PC-9 (cell line): ENCODE measurements at regions not wholly inside any gene's neighbourhood (a gene's known extent, or its start where the extent isn't known, plus 50 kb on each side); places are given as distances from the start of the nearest gene placed in this dataset.
"Not testable (repeated sequence)": the region's sequence is repeated elsewhere in the genome, so short reads cannot be mapped to it uniquely, and the experiment has no call there.

ENCODE experiments used
- BruUV-seq: library from RNA; stranded (reverse); fragments of 400-500 nt; replicated peaks from 2 replicates; lab custom pipeline; 2021; lab: Mats Ljungman, UMichigan
- CTCF ChIA-PET: fragments of 300-600 bp; sonication (Branson Sonifier 250); formaldehyde crosslinking; loops from one replicate; lab custom pipeline; 2022; ENCODE audit warnings: antibody characterized with exemption; lab: Charles Lee
- POLR2A ChIA-PET: fragments of 300-600 bp; sonication (Branson Sonifier 250); formaldehyde crosslinking; loops from one replicate; lab custom pipeline; 2022; ENCODE audit warnings: antibody characterized with exemption; ENCODE audit not compliant: unreplicated experiment; lab: Charles Lee
- DNase-seq, 2 experiments: peaks; one replicate each; pipeline versions ENCODE4 v3.0.0 to v3.0.0-alpha.2; 2015 to 2022; ENCODE audit warnings: mixed read lengths in 1 of 2
- H2AFZ ChIP-seq: fragments of 200-600 bp; sonication (generic); 2 replicates; pipeline ENCODE4 v1.8.1; 2017; ENCODE audit warnings: antibody characterized with exemption
- H3F3A ChIP-seq: fragments of 200-600 bp; sonication (generic); 2 replicates; pipeline ENCODE4 v1.8.1; 2017; ENCODE audit warnings: antibody characterized with exemption, mild to moderate bottlenecking, low read depth; ENCODE audit not compliant: insufficient read depth
- H3K27ac ChIP-seq: fragments of 200-600 bp; sonication (generic); 2 replicates; pipeline ENCODE4 v1.6.1; 2016; ENCODE audit warnings: mixed run types
- H3K27me3 ChIP-seq: fragments of 200-600 bp; sonication (generic); 2 replicates; pipeline ENCODE4 v1.6.1; 2016; ENCODE audit warnings: low read depth, mixed run types; ENCODE audit not compliant: insufficient read depth
- H3K36me3 ChIP-seq: fragments of 200-600 bp; sonication (generic); 2 replicates; pipeline ENCODE4 v1.6.1; 2016; ENCODE audit warnings: low read depth, mixed run types
- H3K4me1 ChIP-seq: fragments of 200-600 bp; sonication (generic); replicated peaks from 2 replicates; pipeline ENCODE4 v1.6.1; 2016; ENCODE audit warnings: mixed run types; ENCODE audit not compliant: insufficient read depth
- H3K4me2 ChIP-seq: fragments of 200-600 bp; sonication (generic); 2 replicates; pipeline ENCODE4 v1.6.1; 2017; ENCODE audit warnings: mixed run types
- H3K4me3 ChIP-seq: fragments of 200-600 bp; sonication (generic); 2 replicates; pipeline ENCODE4 v1.6.1; 2016; ENCODE audit warnings: mixed run types
- H3K79me2 ChIP-seq: fragments of 200-600 bp; sonication (generic); 2 replicates; pipeline ENCODE4 v1.6.1; 2017; ENCODE audit warnings: low read depth, mixed run types
- H3K9me2 ChIP-seq: fragments of 200-600 bp; sonication (generic); 2 replicates; pipeline ENCODE4 v1.8.1; 2017; ENCODE audit warnings: mild to moderate bottlenecking; ENCODE audit not compliant: insufficient read depth
- H3K9me3 ChIP-seq: fragments of 200-600 bp; sonication (generic); 2 replicates; pipeline ENCODE4 v1.8.1; 2016; ENCODE audit warnings: low read depth; ENCODE audit not compliant: insufficient read depth
- H4K20me1 ChIP-seq: fragments of 200-600 bp; sonication (generic); 2 replicates; pipeline ENCODE4 v1.8.1; 2017; ENCODE audit not compliant: insufficient read depth
- EZH2 ChIP-seq: fragments of 200-600 bp; sonication (generic); IDR thresholded peaks from 2 replicates; pipeline ENCODE4 v1.8.0; 2017; ENCODE audit warnings: antibody characterized with exemption, low read depth
- intact Hi-C: fragments of 100-400 bp; cut with micrococcal nuclease; formaldehyde crosslinking; loops from one replicate; pipeline ENCODE4 v1.10.0; 2022; ENCODE audit not compliant: unreplicated experiment
- TF ChIP-seq, protein P1 (sequence below): fragments of 200-600 bp; sonication (generic); conservative IDR thresholded peaks from 2 replicates; pipeline ENCODE4 v1.6.1; 2017; ENCODE audit warnings: mixed run types, antibody characterized with exemption, mild to moderate bottlenecking, moderate library complexity

DNA sequence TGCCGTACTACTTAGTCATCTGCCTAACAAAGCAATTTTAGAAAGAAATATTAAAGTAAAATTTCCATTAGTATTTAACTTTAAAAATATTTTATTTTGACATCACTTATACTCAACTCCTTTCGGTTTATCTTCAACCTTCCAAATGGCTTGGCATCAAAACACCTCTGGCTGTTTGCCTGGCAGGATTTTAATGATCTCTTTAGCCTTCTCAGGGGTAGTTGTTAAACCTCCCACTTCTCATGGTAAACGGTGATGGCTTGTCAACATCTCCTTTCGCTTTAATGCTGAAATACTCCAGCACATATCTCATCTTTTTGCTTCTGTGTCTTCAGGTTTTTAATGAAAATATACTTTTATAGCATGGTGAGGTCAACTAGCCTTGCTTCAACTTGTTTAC, 747.1 kb downstream of the CETN3 start:
- no peak for DNase-seq
- Histone ChIP-seq H3K79me2 (no peaks in the 10 kb centered on the region), H3K27ac (no peak overlapping the region), H3K4me3 (no peak overlapping the region), H3K27me3 (no peaks in the 10 kb centered on the region), H3K9me2 (no peaks in the 10 kb centered on the region), H3K36me3 (no peaks in the 10 kb centered on the region), H3K4me1 (no peaks in the 10 kb centered on the region), H4K20me1 (no peaks in the 10 kb centered on the region), H3F3A (no peaks in the 10 kb centered on the region), H2AFZ (no peak overlapping the region), H3K4me2 (no peak overlapping the region), H3K9me3 (no peaks in the 10 kb centered on the region)
- POLR2A ChIA-PET: no interaction called here
- TF ChIP-seq, protein P1, sequence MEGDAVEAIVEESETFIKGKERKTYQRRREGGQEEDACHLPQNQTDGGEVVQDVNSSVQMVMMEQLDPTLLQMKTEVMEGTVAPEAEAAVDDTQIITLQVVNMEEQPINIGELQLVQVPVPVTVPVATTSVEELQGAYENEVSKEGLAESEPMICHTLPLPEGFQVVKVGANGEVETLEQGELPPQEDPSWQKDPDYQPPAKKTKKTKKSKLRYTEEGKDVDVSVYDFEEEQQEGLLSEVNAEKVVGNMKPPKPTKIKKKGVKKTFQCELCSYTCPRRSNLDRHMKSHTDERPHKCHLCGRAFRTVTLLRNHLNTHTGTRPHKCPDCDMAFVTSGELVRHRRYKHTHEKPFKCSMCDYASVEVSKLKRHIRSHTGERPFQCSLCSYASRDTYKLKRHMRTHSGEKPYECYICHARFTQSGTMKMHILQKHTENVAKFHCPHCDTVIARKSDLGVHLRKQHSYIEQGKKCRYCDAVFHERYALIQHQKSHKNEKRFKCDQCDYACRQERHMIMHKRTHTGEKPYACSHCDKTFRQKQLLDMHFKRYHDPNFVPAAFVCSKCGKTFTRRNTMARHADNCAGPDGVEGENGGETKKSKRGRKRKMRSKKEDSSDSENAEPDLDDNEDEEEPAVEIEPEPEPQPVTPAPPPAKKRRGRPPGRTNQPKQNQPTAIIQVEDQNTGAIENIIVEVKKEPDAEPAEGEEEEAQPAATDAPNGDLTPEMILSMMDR: no peak
- no peak for TF ChIP-seq EZH2
- intact Hi-C loops: no loop called here
- BruUV-seq: no TSS peak
- CTCF ChIA-PET: no interaction called here

DNA sequence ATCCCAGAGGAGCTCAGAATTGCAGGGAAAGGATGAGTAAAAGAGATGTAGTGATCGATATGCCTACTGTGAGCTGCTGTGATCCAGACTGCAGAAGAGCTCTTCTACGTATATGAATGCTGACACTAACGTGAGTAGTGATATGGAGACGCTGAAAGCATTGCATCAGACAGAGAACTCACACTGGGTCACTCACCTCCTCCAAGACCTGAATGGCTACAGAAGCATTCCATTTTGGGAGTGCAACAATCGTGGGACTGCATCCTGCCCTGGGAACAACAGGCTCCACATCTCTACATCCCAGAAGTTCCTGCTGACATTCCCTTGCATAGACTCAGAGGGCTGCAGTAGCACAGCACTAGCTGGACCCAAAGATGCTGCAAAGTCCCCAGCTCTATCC, 755.9 kb upstream of the MEF2C start:
- Histone ChIP-seq H3K4me3 (no peak overlapping the region), H3K9me3 (no peaks in the 10 kb centered on the region), H3K9me2 (no peaks in the 10 kb centered on the region), H4K20me1 (no peaks in the 10 kb centered on the region), H3F3A (no peaks in the 10 kb centered on the region), H2AFZ (no peak overlapping the region), H3K36me3 (no peaks in the 10 kb centered on the region), H3K4me2 (no peak overlapping the region), H3K27ac (no peak overlapping the region), H3K4me1 (no peaks in the 10 kb centered on the region), H3K27me3 (no peaks in the 10 kb centered on the region), H3K79me2 (no peaks in the 10 kb centered on the region)
- POLR2A ChIA-PET: no interaction called here
- no peak for TF ChIP-seq EZH2
- TF ChIP-seq, protein P1: no peak
- intact Hi-C loops: no loop called here
- CTCF ChIA-PET: no interaction called here
- no TSS peak for BruUV-seq
- no peak for DNase-seq

DNA sequence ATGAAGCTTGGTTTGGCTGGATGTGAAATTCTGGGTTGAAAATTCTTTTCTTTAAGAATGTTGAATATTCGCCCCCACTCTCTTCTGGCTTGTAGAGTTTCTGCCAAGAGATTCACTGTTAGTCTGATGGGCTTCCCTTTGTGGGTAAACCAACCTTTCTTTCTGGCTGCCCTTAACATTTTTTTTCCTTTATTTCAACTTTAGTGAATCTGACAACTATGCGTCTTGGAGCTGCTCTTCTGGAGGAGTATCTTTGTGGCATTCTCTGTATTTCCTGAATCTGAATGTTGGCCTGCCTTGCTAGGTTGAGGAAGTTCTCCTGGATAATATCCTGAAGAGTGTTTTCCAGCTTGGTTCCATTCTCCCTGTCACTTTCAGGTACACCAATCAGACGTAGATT, 751.2 kb upstream of the MEF2C start:
- H3K79me2 ChIP-seq, H3K36me3 ChIP-seq, H2AFZ ChIP-seq, H3K4me1 ChIP-seq, H3K4me3 ChIP-seq, BruUV-seq, POLR2A ChIA-PET, H3K27me3 ChIP-seq, H3K9me3 ChIP-seq, intact Hi-C loops, H3K9me2 ChIP-seq, H3K27ac ChIP-seq, H3K4me2 ChIP-seq, H3F3A ChIP-seq, H4K20me1 ChIP-seq, DNase-seq: not testable (repeated sequence)
- CTCF ChIA-PET: interaction anchor here (0.6 kb wide), 1 partner anchor 32 kb away, joined by 10 read pairs; no protein-coding TSS in a partner anchor

DNA sequence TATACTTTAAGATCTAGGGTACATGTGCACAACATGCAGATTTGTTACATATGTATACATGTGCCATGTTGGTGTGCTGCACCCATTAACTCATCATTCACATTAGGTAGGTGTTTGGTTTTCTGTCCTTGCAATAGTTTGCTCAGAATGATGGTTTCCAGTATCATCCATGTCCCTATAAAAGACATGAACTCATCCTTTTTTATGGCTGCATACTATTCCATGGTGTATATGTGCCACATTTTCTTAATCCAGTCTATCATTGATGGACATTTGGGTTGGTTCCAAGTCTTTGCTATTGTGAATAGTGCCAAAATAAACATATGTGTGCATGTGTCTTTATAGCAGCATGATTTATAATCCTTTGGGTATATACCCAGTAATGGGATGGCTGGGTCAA, 747.1 kb upstream of the MEF2C start:
- H3K4me3 ChIP-seq, H3K4me1 ChIP-seq, POLR2A ChIA-PET, H3K4me2 ChIP-seq, H2AFZ ChIP-seq, H3K27ac ChIP-seq, H3K36me3 ChIP-seq, H3K27me3 ChIP-seq, BruUV-seq, H3K9me2 ChIP-seq, H3K79me2 ChIP-seq, H4K20me1 ChIP-seq, intact Hi-C loops, H3K9me3 ChIP-seq, H3F3A ChIP-seq, DNase-seq, CTCF ChIA-PET: not testable (repeated sequence)
